ENCODE measurements at regions not wholly inside any gene's neighbourhood (a gene's known extent, or its start where the extent isn't known, plus 50 kb on each side); places are given as distances from the start of the nearest gene placed in this dataset.
"Not testable (repeated sequence)": the region's sequence is repeated elsewhere in the genome, so short reads cannot be mapped to it uniquely, and the experiment has no call there.

DNA sequence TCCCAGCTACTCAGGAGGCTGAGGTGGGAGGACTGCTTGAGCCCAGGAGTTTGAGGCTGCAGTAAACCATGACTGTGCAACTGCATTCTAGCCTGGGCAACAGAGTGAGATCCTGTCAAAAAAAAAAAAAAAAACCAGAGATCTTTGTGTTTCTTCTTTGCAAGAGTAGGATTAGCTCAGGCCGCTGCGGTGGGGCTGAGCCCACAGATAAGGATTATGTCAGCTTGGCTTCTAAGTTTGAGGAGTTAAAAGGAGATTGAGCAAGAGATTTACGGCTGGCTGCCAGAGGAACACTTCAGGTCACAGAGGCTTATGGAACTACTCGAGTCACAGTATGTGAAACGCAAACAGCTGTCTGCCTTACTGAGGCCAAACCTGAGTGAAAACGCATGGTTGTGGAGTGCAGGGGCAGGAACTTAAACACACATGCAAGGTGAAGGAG lies 146.7 kb upstream of the L3MBTL4 start:
- in situ Hi-C loops (cut with HindIII; ENCODE audit: low pct_unique_long_range_greater_than_20kb, low sequenced_read_pairs), result no loop called here
- no peak for DNase-seq (ENCODE audit: low read depth, low spot score)

GRCh38 chr18:6561862-6562291 lies 147.2 kb upstream of the L3MBTL4 start:
- DNase-seq (ENCODE audit: low read depth, low spot score), result no peak
- in situ Hi-C loops (cut with HindIII; ENCODE audit: low pct_unique_long_range_greater_than_20kb, low sequenced_read_pairs), result no loop called here

DNA sequence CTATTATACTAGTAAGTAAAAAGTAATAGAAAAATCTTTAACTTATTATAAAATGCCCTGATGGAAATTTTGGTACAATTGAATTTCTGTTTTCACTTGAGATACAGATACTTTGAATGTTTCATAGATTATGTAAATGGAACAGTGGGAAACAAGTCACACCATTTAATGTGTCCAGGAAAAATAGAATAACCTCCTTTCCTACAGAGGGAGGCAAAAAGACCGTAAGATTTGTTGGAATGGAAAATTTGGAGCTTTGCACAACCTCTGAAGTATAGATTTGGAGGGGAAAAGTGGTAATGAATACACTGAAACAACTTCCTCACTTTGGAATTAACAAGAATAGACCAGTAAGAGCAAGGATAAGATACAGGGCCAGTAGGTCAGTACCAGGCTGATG lies 149.2 kb upstream of the L3MBTL4 start:
- in situ Hi-C loops (cut with HindIII; ENCODE audit: low pct_unique_long_range_greater_than_20kb, low sequenced_read_pairs), result no loop called here
- DNase-seq (ENCODE audit: low read depth, low spot score), result no peak

GRCh38 chr18:6564950-6565814 lies 150.5 kb upstream of the L3MBTL4 start:
- in situ Hi-C loops (cut with HindIII; ENCODE audit: low pct_unique_long_range_greater_than_20kb, low sequenced_read_pairs), result no loop called here
- DNase-seq (ENCODE audit: low read depth, low spot score), result no peak

GRCh38 chr18:6565815-6566081 lies 151.0 kb upstream of the L3MBTL4 start:
- in situ Hi-C loops (cut with HindIII; ENCODE audit: low pct_unique_long_range_greater_than_20kb, low sequenced_read_pairs), result no loop called here
- no peak for DNase-seq (ENCODE audit: low read depth, low spot score)

DNA sequence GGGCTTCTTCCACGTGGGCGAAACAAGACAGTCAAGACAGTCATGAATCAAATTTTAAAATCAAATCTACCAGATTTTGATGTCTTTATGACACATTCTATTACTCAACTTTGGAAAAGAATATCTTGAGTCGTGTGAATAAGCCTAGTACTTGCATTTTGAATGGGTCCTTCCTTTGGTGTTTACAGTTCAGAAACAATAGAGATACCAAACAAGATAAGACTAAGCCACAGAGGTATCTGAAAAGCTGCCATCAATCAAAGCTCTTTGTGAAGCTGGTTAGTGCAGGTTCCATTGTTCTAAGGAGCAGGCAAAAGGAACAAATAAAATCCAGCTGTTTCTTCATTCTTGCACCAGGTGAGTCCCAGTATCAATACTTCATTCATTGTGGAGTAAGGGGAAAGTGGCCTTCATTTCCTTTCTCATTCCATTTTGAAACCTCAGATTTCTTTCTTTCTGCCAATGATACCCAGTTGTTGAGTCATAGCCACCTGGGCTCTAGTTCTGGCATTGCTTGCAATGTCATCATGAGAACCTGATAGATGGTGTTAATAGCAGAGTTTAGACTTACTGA lies 151.7 kb upstream of the L3MBTL4 start:
- DNase-seq (ENCODE audit: low read depth, low spot score), result no peak
- in situ Hi-C loops (cut with HindIII; ENCODE audit: low pct_unique_long_range_greater_than_20kb, low sequenced_read_pairs), result no loop called here

DNA sequence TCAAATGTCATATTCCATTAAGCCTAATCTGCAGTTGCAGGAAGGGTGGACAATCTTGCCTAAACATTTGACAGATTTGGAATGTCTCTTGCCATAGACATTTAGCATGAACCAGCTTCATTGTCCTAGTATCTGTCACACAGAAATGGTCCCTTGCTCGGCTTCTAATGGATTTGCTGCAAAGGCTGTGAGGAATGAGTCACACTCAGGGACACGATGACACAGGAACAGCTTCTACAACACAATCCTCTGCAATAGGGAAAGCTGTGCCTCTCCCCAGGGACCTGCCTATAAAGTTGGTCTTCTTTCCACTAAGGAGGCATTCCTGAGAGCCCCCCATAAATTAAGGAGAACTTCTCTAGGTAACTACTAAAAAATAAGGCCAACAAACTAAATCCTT lies 155.1 kb upstream of the L3MBTL4 start:
- in situ Hi-C loops (cut with HindIII; ENCODE audit: low pct_unique_long_range_greater_than_20kb, low sequenced_read_pairs), result no loop called here
- no peak for DNase-seq (ENCODE audit: low read depth, low spot score)

- no peak for DNase-seq (ENCODE audit: low read depth, low spot score)
- in situ Hi-C loops (cut with HindIII; ENCODE audit: low pct_unique_long_range_greater_than_20kb, low sequenced_read_pairs), result no loop called here
These were observed 156.0 kb upstream of the L3MBTL4 start for GRCh38 chr18:6570581-6571238.

- in situ Hi-C loops (cut with HindIII; ENCODE audit: low pct_unique_long_range_greater_than_20kb, low sequenced_read_pairs), result no loop called here
- DNase-seq (ENCODE audit: low read depth, low spot score), result no peak
These were observed 156.5 kb upstream of the L3MBTL4 start for GRCh38 chr18:6571239-6571602.

GRCh38 chr18:6572192-6572591 lies 157.3 kb upstream of the ARHGAP28 start:
- DNase-seq (ENCODE audit: low read depth, low spot score); in situ Hi-C loops (cut with HindIII; ENCODE audit: low pct_unique_long_range_greater_than_20kb, low sequenced_read_pairs): not testable (repeated sequence)

GRCh38 chr18:6574631-6575030 lies 154.9 kb upstream of the ARHGAP28 start:
- in situ Hi-C loops (cut with HindIII; ENCODE audit: low pct_unique_long_range_greater_than_20kb, low sequenced_read_pairs), result no loop called here

DNA sequence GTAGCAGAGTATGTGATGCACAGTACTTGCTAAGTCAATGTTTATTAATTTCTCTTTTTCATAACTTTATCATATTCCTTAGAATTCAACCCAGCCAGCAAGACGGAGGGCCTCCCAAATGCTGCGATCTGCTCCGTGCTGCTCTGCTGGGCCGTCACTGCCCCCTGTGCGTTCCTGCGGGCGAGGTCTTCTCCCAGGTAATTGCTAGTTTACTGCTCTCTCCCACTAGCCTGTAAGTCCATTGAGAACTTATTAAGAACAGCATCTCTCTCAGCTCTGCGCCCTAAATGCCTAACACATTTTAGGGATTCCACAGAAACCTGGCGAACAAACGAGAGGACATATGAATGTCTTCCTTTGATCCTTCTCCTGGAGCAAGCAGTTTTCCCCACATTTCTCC lies 153.6 kb upstream of the ARHGAP28 start:
- DNase-seq (ENCODE audit: low read depth, low spot score), result no peak
- in situ Hi-C loops (cut with HindIII; ENCODE audit: low pct_unique_long_range_greater_than_20kb, low sequenced_read_pairs), result no loop called here

More at GRCh38 chr18:6574631-6575030, 154.9 kb upstream of the ARHGAP28 start:
- no peak for DNase-seq (ENCODE audit: low read depth, low spot score)

DNA sequence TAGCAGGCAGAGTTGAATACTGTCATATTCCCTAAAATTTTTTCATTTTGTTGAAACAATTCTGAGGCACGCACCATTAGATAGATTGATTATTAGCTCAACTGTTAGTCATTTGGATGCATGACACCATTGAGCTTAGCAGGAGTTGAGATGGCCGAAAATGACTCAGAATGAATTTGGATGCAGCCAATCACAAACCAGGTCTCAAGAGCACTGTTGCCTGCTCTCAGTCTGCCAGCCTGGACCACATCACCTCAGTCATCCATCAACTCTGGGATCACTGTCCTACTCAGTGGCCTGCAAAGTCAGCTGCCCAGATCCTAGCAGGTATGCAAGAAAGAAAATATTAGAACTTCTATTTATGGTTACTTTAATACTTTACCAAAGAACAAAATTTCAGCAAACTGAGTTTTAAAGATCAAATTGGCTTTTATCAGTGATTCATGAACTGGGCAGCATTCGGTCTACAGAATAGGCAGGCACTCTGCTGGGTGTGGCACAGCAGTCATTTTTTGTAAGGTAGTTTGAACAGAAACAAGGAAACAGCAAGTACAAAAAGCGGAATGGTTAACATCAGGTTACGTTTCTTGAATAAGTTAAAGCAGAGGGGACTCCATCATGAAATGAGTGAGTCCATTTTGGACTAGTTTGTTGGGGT lies 152.7 kb upstream of the ARHGAP28 start:
- no peak for DNase-seq (ENCODE audit: low read depth, low spot score)
- in situ Hi-C loops (cut with HindIII; ENCODE audit: low pct_unique_long_range_greater_than_20kb, low sequenced_read_pairs), result no loop called here

DNA sequence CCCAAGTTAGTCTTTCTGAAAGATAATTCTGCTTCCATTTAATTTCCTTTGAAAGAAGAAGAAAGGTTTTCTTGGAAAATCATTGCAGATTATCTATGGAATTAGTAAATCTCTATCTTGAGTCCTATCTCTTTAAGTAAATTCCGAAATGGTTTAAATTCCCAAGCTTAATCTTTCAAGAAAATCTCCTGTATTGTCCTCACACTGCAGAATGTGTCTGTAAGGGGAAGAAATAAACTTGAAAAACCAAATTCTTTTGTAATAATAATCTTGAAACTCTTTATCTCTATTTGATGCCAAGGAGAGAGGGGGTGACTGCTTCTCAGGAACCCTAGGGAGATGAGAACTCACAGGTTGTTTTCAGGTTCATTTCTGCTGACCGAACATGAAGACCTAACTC lies 150.8 kb upstream of the ARHGAP28 start:
- no peak for DNase-seq (ENCODE audit: low read depth, low spot score)
- in situ Hi-C loops (cut with HindIII; ENCODE audit: low pct_unique_long_range_greater_than_20kb, low sequenced_read_pairs), result no loop called here

- no peak for DNase-seq (ENCODE audit: low read depth, low spot score)
- in situ Hi-C loops (cut with HindIII; ENCODE audit: low pct_unique_long_range_greater_than_20kb, low sequenced_read_pairs), result no loop called here
These were observed 150.0 kb upstream of the ARHGAP28 start for GRCh38 chr18:6579486-6579885.

GRCh38 chr18:6580401-6580800 lies 149.1 kb upstream of the ARHGAP28 start:
- in situ Hi-C loops (cut with HindIII; ENCODE audit: low pct_unique_long_range_greater_than_20kb, low sequenced_read_pairs), result no loop called here

DNA sequence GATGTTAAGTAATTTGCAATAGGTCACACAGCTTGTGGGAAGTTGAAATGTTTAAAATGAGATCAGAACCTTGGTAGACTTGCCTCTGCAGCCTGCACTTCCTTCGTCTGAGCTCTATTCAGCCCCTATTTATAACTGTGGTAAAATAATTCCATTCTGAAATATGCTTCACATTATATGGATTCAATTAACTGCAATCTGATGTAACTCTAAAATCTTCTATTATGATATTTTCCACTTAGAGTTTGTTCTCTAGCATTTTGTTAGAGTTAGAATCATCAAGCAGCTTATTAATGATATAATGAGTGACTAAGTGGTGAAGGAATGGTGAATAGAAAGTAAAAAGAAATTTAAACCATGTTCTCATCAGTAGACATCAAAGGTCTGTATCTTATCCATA lies 139.6 kb upstream of the ARHGAP28 start:
- in situ Hi-C loops (cut with HindIII; ENCODE audit: low pct_unique_long_range_greater_than_20kb, low sequenced_read_pairs), result no loop called here
- no peak for DNase-seq (ENCODE audit: low read depth, low spot score)

More at GRCh38 chr18:6580401-6580800, 149.1 kb upstream of the ARHGAP28 start:
- no peak for DNase-seq (ENCODE audit: low read depth, low spot score)

DNA sequence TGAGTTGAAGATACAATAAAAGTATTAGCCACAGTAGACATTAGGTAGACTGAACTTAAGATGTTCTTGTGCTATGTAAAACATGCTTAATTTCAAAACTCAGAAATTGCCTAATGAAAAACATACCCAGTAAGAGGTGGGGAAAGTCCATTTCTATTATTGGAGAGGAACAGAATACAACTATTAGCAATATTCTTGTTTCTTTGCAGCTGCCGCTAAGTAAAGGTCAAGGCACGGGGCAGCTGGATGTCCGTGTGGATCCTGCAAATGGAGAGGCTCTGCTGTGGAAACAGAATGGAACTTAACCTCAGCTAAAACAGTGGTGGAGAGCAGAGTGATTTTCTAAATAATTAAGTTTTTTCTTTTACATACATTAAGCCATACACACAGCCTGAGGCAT lies 139.2 kb upstream of the ARHGAP28 start:
- DNase-seq (ENCODE audit: low read depth, low spot score), result no peak
- in situ Hi-C loops (cut with HindIII; ENCODE audit: low pct_unique_long_range_greater_than_20kb, low sequenced_read_pairs), result no loop called here
